ENCODE measurements at regions not wholly inside any gene's neighbourhood (a gene's known extent, or its start where the extent isn't known, plus 50 kb on each side); places are given as distances from the start of the nearest gene placed in this dataset.
A peak's percentile ranks its signal among the peaks of the same experiment; 100 is the strongest.

GRCh38 chr2:18242716-18243115 is 317.7 kb downstream of the RDH14 start:
- DNase-seq (no peak), ATAC-seq (no peak)
- intact Hi-C loops (cut with DNase I), result no loop called here

GRCh38 chr2:18238209-18238608 is 322.2 kb downstream of the RDH14 start:
- DNase-seq (no peak), ATAC-seq (no peak)
- intact Hi-C loops (cut with DNase I), result no loop called here

GRCh38 chr2:18237298-18237697 is 323.2 kb downstream of the RDH14 start:
- intact Hi-C loops (cut with DNase I), result no loop called here
- ATAC-seq (no peak), DNase-seq (no peak)

GRCh38 chr2:18232731-18233438 is 327.6 kb downstream of the RDH14 start:
- intact Hi-C loops (cut with DNase I), result no loop called here
- DNase-seq (no peak), ATAC-seq (no peak)

GRCh38 chr2:18230668-18231067 is 329.8 kb downstream of the RDH14 start:
- intact Hi-C loops (cut with DNase I), result no loop called here
- ATAC-seq, result no peak

GRCh38 chr2:18219676-18220075 is 340.8 kb downstream of the RDH14 start:
- intact Hi-C loops (cut with DNase I), result no loop called here
- DNase-seq (no peak), ATAC-seq (no peak)

More at GRCh38 chr2:18230668-18231067, 329.8 kb downstream of the RDH14 start:
- DNase-seq, result no peak

- intact Hi-C loops (cut with DNase I), result no loop called here
- no peak for DNase-seq
- ATAC-seq, result no peak
Observed at GRCh38 chr2:18218160-18218933, 339.9 kb downstream of the KCNS3 start.

- ATAC-seq, result no peak
- DNase-seq, result no peak
- intact Hi-C loops (cut with DNase I), result no loop called here
Observed at GRCh38 chr2:18214936-18215335, 336.5 kb downstream of the KCNS3 start.

GRCh38 chr2:18213986-18214385 is 335.5 kb downstream of the KCNS3 start:
- no peak for ATAC-seq
- intact Hi-C loops (cut with DNase I), result no loop called here
- DNase-seq, result no peak

GRCh38 chr2:18209934-18210639 is 331.6 kb downstream of the KCNS3 start:
- ATAC-seq (peak in 1 of 2 donors; percentile 94), DNase-seq (no peak)
- intact Hi-C loops (cut with DNase I), result no loop called here

- DNase-seq (no peak), ATAC-seq (no peak)
- intact Hi-C loops (cut with DNase I), result no loop called here
Observed at GRCh38 chr2:18208956-18209355, 330.5 kb downstream of the KCNS3 start.

GRCh38 chr2:18200771-18201170 is 322.3 kb downstream of the KCNS3 start:
- ATAC-seq, result no peak
- intact Hi-C loops (cut with DNase I), result no loop called here
- no peak for DNase-seq

GRCh38 chr2:18198677-18199076 is 320.2 kb downstream of the KCNS3 start:
- ATAC-seq (no peak), DNase-seq (no peak)
- intact Hi-C loops (cut with DNase I), result no loop called here

- intact Hi-C loops (cut with DNase I), result no loop called here
- DNase-seq (no peak), ATAC-seq (peak in 1 of 2 donors; percentile 33)
Observed at GRCh38 chr2:18194161-18194560, 315.7 kb downstream of the KCNS3 start.

- ATAC-seq (peak in 1 of 2 donors; percentile 39), DNase-seq (no peak)
- intact Hi-C loops (cut with DNase I), result no loop called here
Observed at GRCh38 chr2:18186816-18187613, 308.5 kb downstream of the KCNS3 start.

- intact Hi-C loops (cut with DNase I), result no loop called here
- no peak for DNase-seq
- ATAC-seq, result no peak
Observed at GRCh38 chr2:18182861-18183260, 304.4 kb downstream of the KCNS3 start.

GRCh38 chr2:18180912-18181311 is 302.4 kb downstream of the KCNS3 start:
- intact Hi-C loops (cut with DNase I), result no loop called here
- no peak for DNase-seq

GRCh38 chr2:18180031-18180610 is 301.7 kb downstream of the KCNS3 start:
- intact Hi-C loops (cut with DNase I), result no loop called here
- DNase-seq, result no peak
- no peak for ATAC-seq

More at GRCh38 chr2:18180912-18181311, 302.4 kb downstream of the KCNS3 start:
- ATAC-seq, result no peak

GRCh38 chr2:18178736-18179349 is 300.4 kb downstream of the KCNS3 start:
- intact Hi-C loops (cut with DNase I), result no loop called here
- ATAC-seq (peak in 1 of 2 donors; percentile 60), DNase-seq (no peak)

All from left cardiac atrium (tissue), 4 donors.